PC-3 (cell line): ENCODE measurements at regions not wholly inside any gene's neighbourhood (a gene's known extent, or its start where the extent isn't known, plus 50 kb on each side); places are given as distances from the start of the nearest gene placed in this dataset.

Experiments used
- EZH2 ChIP-seq: fragments of 300-600 bp; sonication (generic); IDR thresholded peaks from one replicate; pipeline ENCODE4 v1.6.1; 2017; ENCODE audit warnings: antibody characterized with exemption, mild to moderate bottlenecking, low read length; ENCODE audit not compliant: unreplicated experiment
- TF ChIP-seq, protein P1 (sequence below): fragments of 300-600 bp; sonication (generic); conservative IDR thresholded peaks from 2 replicates; pipeline ENCODE4 v1.5.1; 2017; ENCODE audit warnings: antibody characterized with exemption, low read depth, mild to moderate bottlenecking, low read length

DNA sequence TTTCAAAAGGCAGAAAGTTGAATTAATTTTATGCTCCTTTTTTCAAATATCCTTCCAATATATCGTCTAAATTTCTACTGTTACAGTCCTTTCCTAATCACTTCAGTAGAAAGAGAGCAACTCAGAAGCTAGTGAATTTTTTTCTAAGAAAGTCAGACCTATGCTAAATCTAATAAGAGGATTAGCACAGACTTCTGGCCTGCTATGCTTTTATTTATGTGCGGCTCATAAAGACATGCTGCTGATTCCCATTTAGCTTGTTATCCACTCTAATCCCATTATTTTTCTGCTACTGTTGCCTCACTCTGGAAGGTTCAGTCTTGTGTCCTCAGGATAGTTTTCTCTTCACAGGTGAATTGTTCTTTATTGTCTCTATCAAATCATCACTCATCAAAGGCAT, 473.5 kb upstream of the FAM241A start:
- TF ChIP-seq, protein P1, sequence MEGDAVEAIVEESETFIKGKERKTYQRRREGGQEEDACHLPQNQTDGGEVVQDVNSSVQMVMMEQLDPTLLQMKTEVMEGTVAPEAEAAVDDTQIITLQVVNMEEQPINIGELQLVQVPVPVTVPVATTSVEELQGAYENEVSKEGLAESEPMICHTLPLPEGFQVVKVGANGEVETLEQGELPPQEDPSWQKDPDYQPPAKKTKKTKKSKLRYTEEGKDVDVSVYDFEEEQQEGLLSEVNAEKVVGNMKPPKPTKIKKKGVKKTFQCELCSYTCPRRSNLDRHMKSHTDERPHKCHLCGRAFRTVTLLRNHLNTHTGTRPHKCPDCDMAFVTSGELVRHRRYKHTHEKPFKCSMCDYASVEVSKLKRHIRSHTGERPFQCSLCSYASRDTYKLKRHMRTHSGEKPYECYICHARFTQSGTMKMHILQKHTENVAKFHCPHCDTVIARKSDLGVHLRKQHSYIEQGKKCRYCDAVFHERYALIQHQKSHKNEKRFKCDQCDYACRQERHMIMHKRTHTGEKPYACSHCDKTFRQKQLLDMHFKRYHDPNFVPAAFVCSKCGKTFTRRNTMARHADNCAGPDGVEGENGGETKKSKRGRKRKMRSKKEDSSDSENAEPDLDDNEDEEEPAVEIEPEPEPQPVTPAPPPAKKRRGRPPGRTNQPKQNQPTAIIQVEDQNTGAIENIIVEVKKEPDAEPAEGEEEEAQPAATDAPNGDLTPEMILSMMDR = no peak
- TF ChIP-seq EZH2 = no peak
